Breast epithelium (tissue), 4 donors: ENCODE measurements at regions not wholly inside any gene's neighbourhood (a gene's known extent, or its start where the extent isn't known, plus 50 kb on each side); places are given as distances from the start of the nearest gene placed in this dataset.
"Not testable (repeated sequence)": the region's sequence is repeated elsewhere in the genome, so short reads cannot be mapped to it uniquely, and the experiment has no call there.

Experiments
- DNase-seq, 2 donors: peaks; one replicate each; pipeline ENCODE4 v3.0.0-alpha.2; 2019; ENCODE audit warnings: low spot score in 2 of 2
- H3K27ac ChIP-seq, 2 donors: fragments of 200-600 bp; sonication (generic) in 1 of 2; one replicate each; pipeline ENCODE4 v1.5.1; 2016 to 2019; ENCODE audit warnings: mild to moderate bottlenecking in 1 of 2
- H3K27me3 ChIP-seq, 2 donors: fragments of 200-600 bp; sonication (generic) in 1 of 2; one replicate each; pipeline versions ENCODE4 v1.5.1 to v1.6.0; 2017 to 2019; ENCODE audit warnings: control low read depth in 1 of 2, mild to moderate bottlenecking in 1 of 2
- H3K36me3 ChIP-seq: fragments of 200-600 bp; one replicate; pipeline ENCODE4 v1.5.1; 2019
- H3K4me1 ChIP-seq, 2 donors: fragments of 200-600 bp; sonication (generic); one replicate each; pipeline ENCODE4 v1.5.1; 2016 to 2019; ENCODE audit warnings: control low read depth in 1 of 2
- H3K4me3 ChIP-seq, 3 donors: fragments of 200-600 bp; sonication (generic); 1 replicate in 2 of 3; 2 replicates in 1 of 3; pipeline ENCODE4 v1.5.1; 2016 to 2019; ENCODE audit warnings: mild to moderate bottlenecking in 3 of 3, moderate library complexity in 2 of 3
- H3K9me3 ChIP-seq, 2 donors: fragments of 200-600 bp; sonication (generic) in 1 of 2; one replicate each; pipeline ENCODE4 v1.5.1; 2016 to 2019; ENCODE audit warnings: control low read depth in 1 of 2
- POLR2A ChIP-seq: fragments of 450-650 bp; IDR thresholded peaks from one replicate; pipeline ENCODE4 v1.6.1; 2016; ENCODE audit warnings: antibody characterized with exemption, mild to moderate bottlenecking, moderate library complexity
- POLR2AphosphoS5 ChIP-seq, 3 donors: sonication (generic); formaldehyde crosslinking; IDR thresholded peaks; one replicate each; pipeline ENCODE4 v1.6.1; 2017; ENCODE audit warnings: antibody characterized with exemption in 3 of 3
- intact Hi-C: fragments of 100-400 bp; cut with DNase I; formaldehyde crosslinking; loops from one replicate; pipeline ENCODE4 v1.15.1; 2023; ENCODE audit warnings: low total_unique reads
- TF ChIP-seq, protein P1 (sequence below), 3 donors: fragments of 450-650 bp; IDR thresholded peaks; one replicate each; pipeline ENCODE4 v1.5.1; 2016 to 2017; ENCODE audit warnings: antibody characterized with exemption in 3 of 3, mild to moderate bottlenecking in 3 of 3, moderate library complexity in 3 of 3

GRCh38 chr3:176147251-176147650 is 1050.0 kb downstream of the TBL1XR1 start:
- Histone ChIP-seq H3K4me3 (no peak overlapping the region), H3K36me3 (no peaks in the 10 kb centered on the region), H3K27ac (no peak overlapping the region), H3K4me1 (no peaks in the 10 kb centered on the region), H3K27me3 (no peaks in the 10 kb centered on the region), H3K9me3 (no peaks in the 10 kb centered on the region)
- intact Hi-C loops, result no loop called here
- TF ChIP-seq POLR2AphosphoS5 (IDR thresholded peaks at IDR 0.05), result no peak
- no peak for DNase-seq

DNA sequence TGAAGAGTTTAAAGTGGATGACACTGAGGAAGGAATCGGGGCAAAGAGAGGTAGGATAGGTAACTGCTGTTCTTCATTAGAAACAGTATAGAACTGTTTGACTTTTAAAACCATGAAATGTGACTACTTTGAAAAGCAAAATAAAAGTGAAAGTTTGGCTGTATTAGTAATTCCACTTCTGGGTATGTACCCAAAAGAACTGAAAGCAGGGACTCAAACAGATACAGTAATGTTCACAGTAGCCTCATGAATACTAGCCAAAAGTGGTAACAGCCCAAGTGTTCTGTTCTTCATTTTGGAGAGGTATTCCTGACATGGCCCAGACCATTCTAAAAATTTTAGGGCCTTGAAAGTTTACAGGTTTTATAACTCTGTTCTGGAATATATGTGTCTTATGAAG is 1055.4 kb downstream of the TBL1XR1 start:
- DNase-seq, result no peak
- intact Hi-C loops, result no loop called here
- no peak overlapping the region for H3K27ac ChIP-seq
- H3K4me3 ChIP-seq, result no peak overlapping the region
- H3K4me1 ChIP-seq, result no peaks in the 10 kb centered on the region
- TF ChIP-seq, protein P1, sequence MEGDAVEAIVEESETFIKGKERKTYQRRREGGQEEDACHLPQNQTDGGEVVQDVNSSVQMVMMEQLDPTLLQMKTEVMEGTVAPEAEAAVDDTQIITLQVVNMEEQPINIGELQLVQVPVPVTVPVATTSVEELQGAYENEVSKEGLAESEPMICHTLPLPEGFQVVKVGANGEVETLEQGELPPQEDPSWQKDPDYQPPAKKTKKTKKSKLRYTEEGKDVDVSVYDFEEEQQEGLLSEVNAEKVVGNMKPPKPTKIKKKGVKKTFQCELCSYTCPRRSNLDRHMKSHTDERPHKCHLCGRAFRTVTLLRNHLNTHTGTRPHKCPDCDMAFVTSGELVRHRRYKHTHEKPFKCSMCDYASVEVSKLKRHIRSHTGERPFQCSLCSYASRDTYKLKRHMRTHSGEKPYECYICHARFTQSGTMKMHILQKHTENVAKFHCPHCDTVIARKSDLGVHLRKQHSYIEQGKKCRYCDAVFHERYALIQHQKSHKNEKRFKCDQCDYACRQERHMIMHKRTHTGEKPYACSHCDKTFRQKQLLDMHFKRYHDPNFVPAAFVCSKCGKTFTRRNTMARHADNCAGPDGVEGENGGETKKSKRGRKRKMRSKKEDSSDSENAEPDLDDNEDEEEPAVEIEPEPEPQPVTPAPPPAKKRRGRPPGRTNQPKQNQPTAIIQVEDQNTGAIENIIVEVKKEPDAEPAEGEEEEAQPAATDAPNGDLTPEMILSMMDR (IDR thresholded peaks at IDR 0.05), result no peak
- TF ChIP-seq POLR2A (no peak), POLR2AphosphoS5 (IDR thresholded peaks at IDR 0.05) (no peak)
- no peaks in the 10 kb centered on the region for H3K9me3 ChIP-seq
- H3K36me3 ChIP-seq, result peaks cover 5% of the 10 kb centered on the region
- no peaks in the 10 kb centered on the region for H3K27me3 ChIP-seq

GRCh38 chr3:176120507-176120906 is 1076.8 kb downstream of the TBL1XR1 start:
- intact Hi-C loops, result no loop called here
- no peak for DNase-seq
- Histone ChIP-seq H3K4me1 (no peaks in the 10 kb centered on the region), H3K36me3 (no peaks in the 10 kb centered on the region), H3K27me3 (no peaks in the 10 kb centered on the region), H3K4me3 (no peak overlapping the region), H3K9me3 (no peaks in the 10 kb centered on the region), H3K27ac (no peak overlapping the region)
- TF ChIP-seq POLR2AphosphoS5 (IDR thresholded peaks at IDR 0.05) (no peak), POLR2A (no peak)
- TF ChIP-seq, protein P1 (IDR thresholded peaks at IDR 0.05), result no peak

GRCh38 chr3:176119826-176120225 is 1077.5 kb downstream of the TBL1XR1 start:
- no peak overlapping the region for H3K27ac ChIP-seq
- H3K4me1 ChIP-seq, result no peaks in the 10 kb centered on the region
- intact Hi-C loops, result no loop called here
- DNase-seq, result no peak
- TF ChIP-seq POLR2A (no peak), POLR2AphosphoS5 (IDR thresholded peaks at IDR 0.05) (no peak)
- TF ChIP-seq, protein P1 (IDR thresholded peaks at IDR 0.05), result no peak
- no peaks in the 10 kb centered on the region for H3K9me3 ChIP-seq
- no peaks in the 10 kb centered on the region for H3K27me3 ChIP-seq
- H3K4me3 ChIP-seq, result no peak overlapping the region
- no peaks in the 10 kb centered on the region for H3K36me3 ChIP-seq

DNA sequence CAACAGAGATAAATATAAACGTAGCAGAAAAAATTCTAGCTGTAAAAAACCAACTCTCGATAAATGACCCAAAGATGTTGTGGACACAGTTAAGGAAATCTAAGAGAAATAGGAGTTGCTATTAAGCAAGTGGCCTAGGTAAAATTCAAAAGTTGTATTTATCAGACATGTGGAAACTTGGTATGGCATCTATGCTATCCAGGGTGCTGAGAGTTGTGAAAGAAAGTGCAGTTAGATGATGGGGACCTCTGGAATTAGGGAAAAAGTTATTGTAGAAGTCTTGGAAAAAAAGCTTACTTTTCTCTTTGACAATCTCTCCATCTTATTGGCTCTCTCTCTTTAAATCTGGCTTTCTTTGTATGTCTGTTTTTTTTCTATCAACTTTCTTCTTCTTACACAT is 1090.9 kb downstream of the TBL1XR1 start:
- Histone ChIP-seq H3K27me3 (no peaks in the 10 kb centered on the region), H3K27ac (no peak overlapping the region), H3K4me1 (no peaks in the 10 kb centered on the region), H3K4me3 (no peak overlapping the region), H3K9me3 (no peaks in the 10 kb centered on the region), H3K36me3 (no peaks in the 10 kb centered on the region)
- DNase-seq, result no peak
- intact Hi-C loops, result no loop called here
- TF ChIP-seq POLR2AphosphoS5 (IDR thresholded peaks at IDR 0.05) (no peak), POLR2A (no peak)
- TF ChIP-seq, protein P1 (IDR thresholded peaks at IDR 0.05), result no peak

GRCh38 chr3:176097027-176097426 is 1100.3 kb downstream of the TBL1XR1 start:
- Histone ChIP-seq H3K4me1 (no peaks in the 10 kb centered on the region), H3K27me3 (no peaks in the 10 kb centered on the region), H3K9me3 (no peaks in the 10 kb centered on the region), H3K4me3 (no peak overlapping the region), H3K27ac (no peak overlapping the region), H3K36me3 (no peaks in the 10 kb centered on the region)
- intact Hi-C loops, result no loop called here
- no peak for TF ChIP-seq POLR2A
- TF ChIP-seq, protein P1 (IDR thresholded peaks at IDR 0.05), result no peak
- TF ChIP-seq POLR2AphosphoS5 (IDR thresholded peaks at IDR 0.05), result no peak
- DNase-seq, result no peak

DNA sequence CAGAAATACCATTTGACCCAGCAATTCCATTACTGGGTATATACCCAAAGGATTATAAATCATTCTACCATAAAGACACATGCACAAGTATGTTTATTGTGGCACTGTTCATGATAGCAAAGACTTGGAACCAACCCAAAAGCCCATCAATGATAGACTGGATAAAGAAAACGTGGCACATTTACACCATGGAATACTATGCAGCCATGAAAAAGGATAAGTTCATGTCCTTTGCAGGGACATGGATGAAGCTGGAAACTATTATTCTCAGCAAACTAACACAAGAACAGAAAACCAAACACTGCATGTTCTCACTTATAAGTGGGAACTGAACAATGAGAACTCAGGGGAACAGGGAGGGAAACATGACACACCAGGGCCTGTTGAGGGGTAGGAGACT is 1103.4 kb downstream of the TBL1XR1 start:
- DNase-seq, H3K27me3 ChIP-seq, H3K4me3 ChIP-seq, H3K36me3 ChIP-seq, H3K9me3 ChIP-seq, intact Hi-C loops, H3K4me1 ChIP-seq, H3K27ac ChIP-seq: not testable (repeated sequence)
